Transverse colon (tissue), 4 donors: ENCODE measurements at regions not wholly inside any gene's neighbourhood (a gene's known extent, or its start where the extent isn't known, plus 50 kb on each side); places are given as distances from the start of the nearest gene placed in this dataset.

ENCODE experiments used
- POLR2A ChIP-seq: fragments of 450-650 bp; IDR thresholded peaks from one replicate; pipeline ENCODE4 v1.6.1; 2016; ENCODE audit warnings: antibody characterized with exemption, mild to moderate bottlenecking, moderate library complexity
- POLR2AphosphoS5 ChIP-seq, 3 donors: sonication (generic); formaldehyde crosslinking; IDR thresholded peaks; one replicate each; pipeline ENCODE4 v1.6.1; 2016; ENCODE audit warnings: antibody characterized with exemption in 3 of 3
- TF ChIP-seq, protein P1 (sequence below), 5 experiments: fragments of 200-600 bp in 3 of 5; fragments of 450-650 bp in 2 of 5; sonication (generic) in 3 of 5; IDR thresholded peaks; 1 replicate in 2 of 5; 2 replicates in 3 of 5; pipeline ENCODE4 v1.5.1; 2016 to 2017; ENCODE audit warnings: antibody characterized with exemption in 5 of 5, inconsistent platforms in 3 of 5, mild to moderate bottlenecking in 2 of 5, moderate library complexity in 1 of 5

DNA sequence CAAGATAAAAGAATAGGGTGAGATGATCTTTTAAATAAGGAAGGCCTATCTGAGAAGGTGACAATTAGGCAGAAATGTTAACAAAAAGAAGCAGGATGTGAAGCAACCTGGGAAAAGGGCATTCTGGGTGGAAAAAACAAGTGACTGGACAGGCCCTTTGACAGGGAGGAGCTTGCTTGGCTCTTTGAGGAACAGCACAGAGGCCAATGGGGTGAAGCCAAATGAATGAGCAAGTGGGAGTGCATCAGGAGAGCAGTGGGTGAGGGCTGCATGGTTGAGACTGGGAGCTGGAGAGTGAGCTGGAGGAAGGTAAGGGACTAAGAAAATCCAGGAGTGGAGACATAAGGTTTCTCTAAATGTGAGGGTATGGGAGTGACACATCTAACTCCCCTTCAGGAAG, 126.9 kb downstream of the TDRD15 start:
- TF ChIP-seq, protein P1, sequence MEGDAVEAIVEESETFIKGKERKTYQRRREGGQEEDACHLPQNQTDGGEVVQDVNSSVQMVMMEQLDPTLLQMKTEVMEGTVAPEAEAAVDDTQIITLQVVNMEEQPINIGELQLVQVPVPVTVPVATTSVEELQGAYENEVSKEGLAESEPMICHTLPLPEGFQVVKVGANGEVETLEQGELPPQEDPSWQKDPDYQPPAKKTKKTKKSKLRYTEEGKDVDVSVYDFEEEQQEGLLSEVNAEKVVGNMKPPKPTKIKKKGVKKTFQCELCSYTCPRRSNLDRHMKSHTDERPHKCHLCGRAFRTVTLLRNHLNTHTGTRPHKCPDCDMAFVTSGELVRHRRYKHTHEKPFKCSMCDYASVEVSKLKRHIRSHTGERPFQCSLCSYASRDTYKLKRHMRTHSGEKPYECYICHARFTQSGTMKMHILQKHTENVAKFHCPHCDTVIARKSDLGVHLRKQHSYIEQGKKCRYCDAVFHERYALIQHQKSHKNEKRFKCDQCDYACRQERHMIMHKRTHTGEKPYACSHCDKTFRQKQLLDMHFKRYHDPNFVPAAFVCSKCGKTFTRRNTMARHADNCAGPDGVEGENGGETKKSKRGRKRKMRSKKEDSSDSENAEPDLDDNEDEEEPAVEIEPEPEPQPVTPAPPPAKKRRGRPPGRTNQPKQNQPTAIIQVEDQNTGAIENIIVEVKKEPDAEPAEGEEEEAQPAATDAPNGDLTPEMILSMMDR (IDR thresholded peaks at IDR 0.05) = no peak
- TF ChIP-seq POLR2AphosphoS5 (IDR thresholded peaks at IDR 0.05) (no peak), POLR2A (no peak)
